ENCODE measurements at regions not wholly inside any gene's neighbourhood (a gene's known extent, or its start where the extent isn't known, plus 50 kb on each side); places are given as distances from the start of the nearest gene placed in this dataset.
"Not testable (repeated sequence)": the region's sequence is repeated elsewhere in the genome, so short reads cannot be mapped to it uniquely, and the experiment has no call there.

DNA sequence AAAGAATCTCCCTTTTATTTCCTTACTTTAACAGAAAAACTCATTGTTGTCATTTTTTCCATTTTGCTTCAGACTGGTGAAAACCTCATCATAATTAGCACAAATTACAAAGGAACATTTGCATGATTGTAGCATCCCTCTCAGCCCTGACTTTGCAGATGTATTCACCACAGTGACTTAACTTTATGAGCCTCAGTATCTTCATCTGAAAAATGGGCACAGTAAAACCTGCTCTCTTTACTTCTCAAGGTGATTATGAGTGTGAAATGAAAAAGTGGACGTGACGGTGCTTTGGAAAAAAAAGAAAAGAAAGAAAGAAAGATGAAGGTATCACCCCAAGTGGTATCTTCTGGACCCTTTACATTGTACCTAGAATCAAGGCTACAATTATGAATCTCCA lies 193.4 kb upstream of the TOX3 start:
- intact Hi-C loops (cut with micrococcal nuclease): no loop called here

DNA sequence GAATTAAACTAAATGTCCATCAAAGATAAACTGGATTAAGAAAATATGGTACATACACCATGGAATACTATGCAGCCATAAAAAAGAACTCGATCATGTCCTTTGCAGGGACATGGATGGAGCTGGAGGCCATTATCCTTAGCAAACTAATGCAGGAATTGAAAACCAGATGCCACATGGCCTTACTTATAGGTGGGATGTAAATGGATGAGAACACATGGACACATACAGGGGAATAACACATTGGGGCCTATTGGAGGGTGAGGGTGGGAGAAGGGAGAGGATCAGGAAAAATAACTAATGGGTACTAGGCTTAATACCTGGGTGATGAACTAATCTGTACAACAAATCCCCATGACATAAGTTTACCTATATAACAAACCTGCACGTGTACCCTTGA lies 192.0 kb upstream of the TOX3 start:
- intact Hi-C loops (cut with micrococcal nuclease): not testable (repeated sequence)

DNA sequence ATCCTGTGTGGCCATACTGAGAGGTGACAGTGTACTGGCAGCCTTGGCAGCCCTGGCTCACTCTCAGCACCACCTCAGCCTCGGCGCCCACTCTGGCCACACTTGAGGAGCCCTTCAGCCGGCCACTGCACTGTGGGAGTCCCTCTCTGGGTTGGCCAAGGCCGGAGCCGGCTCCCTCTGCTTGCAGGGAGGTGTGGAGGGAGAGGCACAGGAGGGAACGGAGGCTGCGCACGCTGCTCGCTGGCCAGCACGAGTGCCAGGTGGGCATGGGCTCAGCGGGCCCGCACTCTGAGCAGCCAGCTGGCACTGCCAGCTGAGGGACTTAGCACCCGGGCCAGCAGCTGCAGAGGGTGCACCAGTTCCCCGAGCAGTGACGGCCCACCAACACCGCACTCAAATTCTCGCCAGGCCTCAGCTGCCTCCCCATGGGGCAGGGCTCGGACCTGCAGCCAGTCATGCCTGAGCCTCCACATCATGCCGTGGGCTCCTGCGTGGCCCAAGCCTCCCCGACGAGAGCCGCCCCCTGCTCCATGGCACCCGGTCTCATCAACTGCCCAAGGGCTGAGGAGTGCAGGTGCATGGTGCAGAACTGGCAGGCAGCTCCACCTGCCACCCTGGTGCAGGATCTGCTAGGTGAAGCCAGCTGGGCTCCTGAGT lies 184.4 kb upstream of the TOX3 start:
- intact Hi-C loops (cut with micrococcal nuclease): no loop called here

DNA sequence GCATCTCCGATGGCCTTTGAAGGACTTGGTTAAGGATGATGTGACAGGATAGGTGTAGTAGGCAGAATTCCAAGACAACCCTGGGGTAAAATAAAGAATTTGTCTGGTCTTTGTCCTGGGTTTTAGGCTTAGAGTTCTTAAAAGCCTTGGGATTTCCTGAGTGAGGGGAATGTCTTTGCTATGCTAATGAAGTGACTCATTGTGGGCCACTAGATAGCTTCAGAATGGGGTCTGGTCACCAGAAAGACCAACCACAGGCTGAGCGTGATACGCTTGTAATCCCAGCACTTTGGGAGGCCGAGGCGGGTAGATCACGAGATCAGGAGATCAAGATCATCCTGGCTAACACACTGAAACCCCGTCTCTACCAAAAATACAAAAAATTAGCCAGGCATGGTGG lies 182.8 kb upstream of the TOX3 start:
- intact Hi-C loops (cut with micrococcal nuclease): no loop called here

DNA sequence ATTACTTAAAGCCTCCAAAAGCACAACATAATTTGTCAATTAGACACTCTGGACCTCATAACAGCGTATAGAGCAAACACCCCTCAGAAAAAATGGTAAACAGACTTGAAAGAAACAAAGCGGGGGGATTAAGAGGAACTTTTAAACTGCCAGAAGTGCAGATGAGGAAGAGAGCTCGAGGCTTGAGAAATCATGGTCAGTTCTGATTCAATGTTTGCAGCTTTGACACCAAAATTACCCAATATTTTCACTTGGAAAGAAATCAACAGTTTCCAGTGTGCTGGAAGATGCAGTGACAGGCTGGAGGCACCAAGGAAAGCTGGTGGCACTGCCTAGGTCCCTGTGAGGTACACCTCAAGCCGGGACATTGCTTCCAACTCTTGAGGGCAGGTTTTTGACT lies 180.9 kb upstream of the TOX3 start:
- intact Hi-C loops (cut with micrococcal nuclease): no loop called here

DNA sequence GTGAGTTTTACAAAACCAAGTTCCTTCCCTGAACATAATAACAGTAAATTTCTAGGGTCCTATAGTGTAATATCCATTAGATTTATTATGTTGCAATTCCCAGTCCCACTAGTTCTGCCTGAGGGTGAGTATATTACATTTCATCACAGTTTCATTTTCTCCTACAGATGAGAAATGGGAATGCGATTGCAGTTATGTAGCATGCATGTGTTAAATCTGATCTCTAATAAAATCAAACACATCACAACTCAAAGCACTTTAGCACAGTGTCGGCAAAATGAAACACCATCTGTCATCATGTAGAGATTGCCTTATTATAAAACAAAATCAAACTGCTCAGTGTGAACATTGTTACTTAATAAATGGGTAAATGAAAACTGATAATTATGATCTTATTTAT lies 180.5 kb upstream of the TOX3 start:
- intact Hi-C loops (cut with micrococcal nuclease): no loop called here

DNA sequence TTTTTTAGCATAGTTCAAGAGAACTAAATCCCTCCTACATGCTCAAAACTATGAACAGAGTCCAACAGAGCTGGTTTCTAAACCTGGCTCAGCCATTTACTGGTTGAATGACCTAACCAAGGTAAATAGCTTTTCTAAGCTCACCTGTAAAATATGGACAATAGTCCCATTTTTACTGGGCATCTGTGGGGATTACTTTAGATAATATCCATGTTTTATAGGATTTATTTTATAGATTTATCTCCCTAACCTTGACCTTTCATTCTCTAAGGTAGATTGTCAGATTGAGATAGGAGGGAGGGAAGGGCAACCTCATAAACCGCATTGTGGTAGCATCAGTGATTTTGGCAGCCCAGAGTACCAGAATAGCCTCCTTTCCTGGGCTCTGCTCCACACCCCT lies 178.5 kb upstream of the TOX3 start:
- intact Hi-C loops (cut with micrococcal nuclease): no loop called here

DNA sequence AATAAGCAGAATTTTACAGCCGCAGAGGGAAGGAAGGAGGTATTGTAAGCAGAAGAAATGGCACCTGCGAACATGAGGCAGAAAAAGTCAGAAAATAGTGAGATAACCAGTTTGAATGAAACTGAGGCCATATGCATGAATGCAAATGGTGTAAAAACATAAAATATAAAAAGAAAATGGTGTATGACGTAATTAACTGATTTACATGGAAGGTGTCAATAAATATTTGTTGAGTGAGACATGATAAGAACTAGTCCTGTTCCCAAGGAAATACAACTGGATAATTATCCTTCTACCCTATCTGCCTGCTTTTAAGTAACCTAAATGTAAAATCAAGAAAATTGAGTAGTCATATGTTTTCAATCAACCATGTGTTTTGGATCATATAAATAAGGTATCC lies 178.1 kb upstream of the TOX3 start:
- intact Hi-C loops (cut with micrococcal nuclease): no loop called here

DNA sequence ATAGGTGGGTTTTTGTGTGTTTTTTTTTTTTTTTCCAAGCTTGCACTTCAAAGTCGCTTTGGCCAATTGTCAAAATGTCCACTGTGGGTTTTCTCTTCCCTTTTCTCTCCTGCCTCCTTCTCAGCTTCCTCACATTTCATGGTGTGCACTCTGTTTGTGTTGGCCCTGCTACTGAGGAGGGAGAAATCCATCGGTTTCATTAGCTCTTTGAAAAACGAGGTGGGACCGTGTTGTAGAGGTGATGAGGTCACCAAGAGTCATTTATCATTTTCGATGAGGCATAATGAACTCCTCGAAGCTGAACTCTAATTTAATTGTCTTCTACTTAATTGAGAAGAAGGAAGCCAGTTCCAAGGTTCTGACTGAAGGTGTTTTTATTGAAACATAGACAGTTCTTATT lies 174.4 kb upstream of the TOX3 start:
- intact Hi-C loops (cut with micrococcal nuclease): no loop called here

DNA sequence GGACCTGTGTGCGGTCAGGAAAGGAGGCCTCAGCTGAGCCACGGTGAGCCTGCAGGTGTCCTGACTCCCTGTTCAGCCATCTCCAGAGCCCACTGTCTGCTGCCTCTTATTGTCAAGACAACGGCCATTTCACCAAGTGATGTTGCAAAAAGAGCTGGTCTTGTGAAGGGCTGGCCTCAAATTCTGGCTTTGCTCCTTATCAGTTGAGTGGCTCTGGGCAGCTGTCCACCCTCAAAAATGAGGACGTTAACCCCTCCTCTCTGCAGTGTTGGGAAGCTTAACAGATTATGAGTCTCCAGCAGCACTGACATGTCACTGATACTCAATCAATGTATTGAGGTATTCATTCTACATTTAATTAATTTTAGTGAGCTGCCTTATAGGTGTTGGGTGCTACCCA lies 171.1 kb upstream of the TOX3 start:
- intact Hi-C loops (cut with micrococcal nuclease): no loop called here

DNA sequence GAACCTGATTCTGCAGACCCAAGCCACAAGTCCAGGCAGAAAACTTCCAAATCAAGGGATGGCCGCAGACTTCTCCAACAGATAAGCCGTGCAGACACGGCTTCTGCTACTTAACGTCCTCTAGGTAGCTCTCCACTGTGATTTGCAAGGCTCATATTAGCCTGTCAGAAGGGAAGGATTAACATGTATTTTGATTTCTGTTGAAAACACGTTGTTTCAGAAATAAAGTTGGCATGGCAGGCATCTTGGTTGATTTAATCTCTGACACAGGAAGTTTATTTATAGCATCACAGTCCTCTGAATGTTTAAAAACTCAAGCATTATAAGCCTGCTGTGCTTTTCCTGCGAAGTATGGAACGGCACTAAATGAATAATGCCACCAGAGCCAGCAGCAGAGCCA lies 166.8 kb upstream of the TOX3 start:
- intact Hi-C loops (cut with micrococcal nuclease): no loop called here

DNA sequence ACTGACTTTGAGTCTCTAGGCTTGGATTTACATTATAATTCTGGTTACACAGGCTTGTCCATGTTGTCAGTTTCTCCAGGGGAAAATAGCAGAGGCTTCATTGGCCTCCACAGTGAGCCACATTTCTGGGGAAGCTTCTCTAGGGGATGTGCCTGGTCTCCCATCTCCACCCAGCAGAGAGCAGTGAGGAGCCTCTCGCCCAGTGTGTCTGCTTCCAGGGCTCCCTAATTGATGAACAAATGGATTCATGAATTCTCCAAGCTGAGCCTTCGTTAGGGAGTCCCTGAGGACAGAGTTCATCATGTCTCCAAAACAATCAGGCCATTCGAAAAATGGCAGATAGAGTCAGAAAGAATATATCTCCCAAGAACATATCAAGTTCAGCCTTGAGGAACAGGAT lies 162.4 kb upstream of the TOX3 start:
- intact Hi-C loops (cut with micrococcal nuclease): no loop called here

DNA sequence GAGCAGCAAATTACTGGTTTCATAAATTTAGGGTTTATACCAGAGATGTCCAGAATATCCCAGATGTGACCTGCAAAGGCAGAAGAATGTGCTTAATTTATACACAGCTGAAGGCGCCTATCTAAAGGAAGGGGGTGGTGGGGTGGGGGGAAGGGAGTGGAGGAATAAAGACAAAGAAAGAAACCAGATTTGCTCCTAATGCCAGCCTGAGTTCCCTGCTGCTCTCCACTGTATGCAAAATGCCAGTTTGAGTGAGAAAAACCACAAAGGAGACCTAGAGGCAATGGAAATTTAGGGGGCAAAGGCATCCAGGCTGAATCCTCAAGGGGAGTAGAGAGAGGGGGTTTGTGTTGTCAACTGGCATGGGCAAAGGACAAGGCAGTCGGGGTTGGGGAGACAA lies 161.5 kb upstream of the TOX3 start:
- intact Hi-C loops (cut with micrococcal nuclease): no loop called here

DNA sequence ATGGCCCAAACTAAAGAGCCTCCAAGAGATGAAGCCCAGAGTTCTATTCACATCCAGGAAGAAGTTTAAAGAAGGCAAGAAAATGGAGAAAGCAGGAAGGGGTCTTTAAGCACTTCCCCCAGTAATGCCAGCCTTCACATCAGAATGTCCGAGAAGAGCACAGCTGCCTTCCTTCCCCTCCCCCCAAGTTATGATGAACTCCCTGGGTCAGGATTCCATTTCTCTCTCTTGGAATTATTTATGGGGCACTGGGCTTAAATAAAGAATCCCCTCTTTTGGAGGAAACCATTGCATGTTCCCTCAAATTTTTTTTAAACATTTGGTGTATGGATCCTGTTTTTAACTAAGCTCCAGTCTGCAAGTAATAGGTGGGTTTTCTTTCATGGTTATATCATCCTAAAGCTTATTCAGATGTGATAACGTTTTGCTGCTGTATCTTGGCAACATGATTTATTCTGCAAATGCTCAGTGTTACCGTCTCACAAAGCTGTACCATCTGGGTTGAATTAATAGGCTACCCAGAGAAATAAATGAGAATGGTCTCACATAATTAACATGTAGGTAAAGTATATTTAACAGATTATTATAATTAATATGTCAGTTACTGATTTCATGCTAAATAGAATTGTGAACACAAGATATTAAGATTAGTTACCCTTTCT lies 160.9 kb upstream of the TOX3 start:
- intact Hi-C loops (cut with micrococcal nuclease): no loop called here

DNA sequence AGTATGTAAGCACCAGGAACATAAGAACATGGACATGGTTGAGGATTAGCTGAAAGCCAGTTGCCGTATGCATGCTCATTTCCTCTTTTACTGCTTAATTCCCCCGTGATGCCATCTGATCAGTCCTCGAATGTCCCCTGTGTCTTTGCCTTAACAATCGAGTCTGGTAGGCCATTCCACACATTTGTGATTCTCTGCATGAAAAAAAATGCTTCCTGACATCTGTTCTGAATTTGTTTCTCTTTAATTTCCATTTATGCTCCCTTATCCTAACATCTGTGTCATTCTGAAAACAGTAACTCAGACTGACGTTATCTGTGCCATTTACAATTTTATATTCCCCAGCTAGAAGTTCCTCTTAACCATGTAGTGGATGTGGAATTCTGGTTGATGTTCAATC lies 158.2 kb upstream of the TOX3 start:
- intact Hi-C loops (cut with micrococcal nuclease): no loop called here

DNA sequence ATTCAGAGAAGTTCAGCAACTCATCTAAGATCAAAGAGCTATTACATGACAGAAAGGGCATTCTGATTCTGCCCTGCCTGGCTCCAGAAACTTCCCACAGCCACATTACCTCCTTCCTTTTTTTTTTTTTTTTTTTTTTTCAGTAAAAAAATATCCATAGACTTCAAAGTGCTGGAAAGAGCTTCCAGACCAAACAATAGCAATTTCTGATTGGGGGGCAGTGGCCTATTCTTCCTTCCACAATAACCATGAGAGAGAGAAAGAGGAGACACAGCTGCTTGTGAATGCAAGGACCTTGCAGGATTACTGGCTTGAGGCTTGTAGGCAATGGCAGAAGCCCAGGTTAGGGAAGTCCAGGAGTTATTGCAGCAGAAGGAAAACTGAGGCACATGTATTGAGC lies 151.0 kb upstream of the TOX3 start:
- intact Hi-C loops (cut with micrococcal nuclease): no loop called here

DNA sequence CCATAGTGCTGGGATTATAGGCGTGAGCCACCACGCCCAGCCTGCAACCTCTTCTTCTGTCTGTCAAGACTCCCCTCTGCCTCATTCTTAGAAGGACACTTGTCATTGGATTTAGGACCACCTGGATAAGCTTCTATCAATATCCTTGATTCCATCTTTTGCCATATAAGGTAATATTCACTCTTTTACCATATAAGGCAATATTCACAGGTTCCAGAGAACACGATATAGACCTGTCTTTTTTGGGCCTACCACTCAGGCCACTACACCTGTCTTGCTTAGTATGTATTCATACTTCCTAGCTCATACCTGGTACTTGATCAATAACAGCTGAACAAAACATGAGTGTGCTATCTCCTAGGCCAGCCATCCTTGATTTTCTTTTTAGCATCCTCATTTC lies 149.2 kb upstream of the TOX3 start:
- intact Hi-C loops (cut with micrococcal nuclease): no loop called here

DNA sequence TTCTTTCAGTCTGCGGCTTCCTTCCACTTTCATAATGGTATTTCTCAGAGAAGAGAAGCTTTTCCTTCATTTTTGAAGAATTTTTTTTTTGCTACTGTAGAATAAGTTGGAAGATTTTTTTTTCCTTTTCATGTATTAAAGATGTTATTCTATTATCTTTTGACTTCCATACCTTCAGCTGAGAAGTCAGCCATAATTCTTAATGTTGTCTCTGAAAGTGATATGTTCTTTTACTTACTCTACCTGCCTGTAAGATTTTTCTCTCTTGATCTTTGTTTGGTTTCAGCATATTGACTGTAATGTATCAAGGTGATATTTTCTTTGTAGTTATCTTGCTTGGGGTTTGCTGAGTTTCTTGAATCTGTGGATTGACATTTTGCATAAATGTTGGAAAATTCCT lies 143.5 kb upstream of the TOX3 start:
- intact Hi-C loops (cut with micrococcal nuclease): no loop called here

DNA sequence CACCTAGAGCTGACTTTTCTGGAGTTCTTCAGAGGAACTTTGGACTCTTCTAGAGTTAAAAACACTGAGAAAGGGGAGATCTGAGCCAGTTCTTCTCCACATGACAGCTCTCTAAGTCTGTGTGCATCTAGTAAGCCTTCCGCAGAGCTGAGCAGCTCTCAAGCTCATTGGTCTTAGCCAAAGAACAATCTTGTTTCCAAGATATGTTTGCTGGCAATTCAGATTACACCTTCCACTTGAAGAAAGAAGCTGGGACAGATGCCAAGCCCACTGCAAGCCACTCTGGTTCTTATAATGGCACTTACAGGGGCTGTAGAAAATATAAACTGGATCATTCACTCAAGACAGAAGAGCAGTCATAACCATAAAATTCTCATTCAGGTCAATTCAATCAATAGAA lies 134.1 kb upstream of the TOX3 start:
- intact Hi-C loops (cut with micrococcal nuclease): no loop called here

DNA sequence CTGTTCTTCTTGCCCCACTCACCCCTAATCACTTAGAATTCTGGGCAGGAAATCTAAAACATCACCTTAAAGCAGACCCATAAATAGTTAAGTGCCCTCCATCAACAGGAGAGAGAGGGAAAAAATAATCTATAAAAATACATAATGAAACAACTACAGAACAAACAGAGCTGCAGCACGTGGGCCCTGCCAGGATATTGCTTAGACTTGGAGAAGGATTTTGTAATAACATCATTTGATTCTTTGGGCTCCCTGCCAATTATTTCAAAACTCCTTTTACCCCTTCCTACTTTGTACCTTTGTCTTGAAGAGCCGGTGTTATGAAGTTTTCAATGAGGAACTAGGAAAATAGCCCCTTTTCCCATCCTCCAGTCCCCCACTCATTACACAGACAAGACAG lies 130.6 kb upstream of the TOX3 start:
- intact Hi-C loops (cut with micrococcal nuclease): no loop called here

DNA sequence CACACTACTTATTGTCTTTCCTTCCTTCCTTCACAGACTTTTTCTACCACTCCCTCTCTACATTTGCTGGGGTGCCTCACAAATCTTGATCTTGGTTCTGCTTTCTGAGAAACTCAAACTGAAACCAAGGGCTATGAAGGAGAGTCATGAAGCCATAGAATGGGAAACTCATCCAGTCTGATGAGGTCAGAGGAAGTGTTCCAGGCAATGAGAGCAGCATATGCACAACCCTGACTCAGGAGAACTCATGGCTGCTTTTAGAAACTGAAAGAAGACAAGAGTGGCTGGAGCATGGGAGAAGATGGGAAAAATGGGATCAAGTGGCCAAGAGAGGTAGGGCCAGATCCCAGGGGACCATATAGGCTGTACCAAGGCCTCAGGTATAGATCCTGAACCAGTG lies 130.0 kb upstream of the TOX3 start:
- intact Hi-C loops (cut with micrococcal nuclease): no loop called here

DNA sequence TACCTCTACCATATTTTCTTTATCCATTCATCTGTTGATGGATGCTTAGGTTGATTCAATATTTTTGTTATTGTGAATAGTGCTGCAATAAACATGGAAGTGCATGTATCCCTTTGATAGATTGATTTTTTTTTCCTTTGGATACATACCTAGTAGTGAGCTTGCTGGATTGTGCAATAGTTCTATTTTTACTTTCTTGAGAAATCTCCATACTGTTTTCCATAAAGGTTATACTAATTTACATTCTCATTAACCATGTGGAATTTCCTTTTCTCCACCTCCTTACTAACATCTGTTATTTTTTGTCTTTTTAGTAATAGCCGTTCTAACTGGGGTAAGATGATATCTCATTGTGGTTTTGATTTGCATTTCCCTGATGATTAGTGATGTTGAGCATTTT lies 124.6 kb upstream of the TOX3 start:
- intact Hi-C loops (cut with micrococcal nuclease): no loop called here

DNA sequence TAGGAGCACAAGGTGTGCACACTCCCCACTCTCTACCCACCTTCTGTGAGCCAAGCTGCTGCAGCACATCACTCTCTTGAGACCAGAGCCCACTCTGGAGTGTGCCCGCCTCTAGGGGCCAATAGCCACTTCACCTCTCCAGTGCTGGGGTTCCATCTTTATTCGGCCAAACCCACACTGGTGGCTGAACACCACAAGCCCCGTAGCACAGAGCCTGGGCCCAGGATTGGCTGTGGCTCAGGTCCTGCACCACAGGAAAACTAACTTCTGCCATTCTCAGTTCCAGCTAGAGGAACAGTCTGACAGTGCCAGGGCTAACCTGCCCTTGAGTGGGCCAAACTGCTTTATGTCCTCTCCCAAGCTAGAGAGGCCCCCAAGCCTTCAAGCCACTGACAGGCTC lies 111.0 kb upstream of the TOX3 start:
- intact Hi-C loops (cut with micrococcal nuclease): no loop called here

DNA sequence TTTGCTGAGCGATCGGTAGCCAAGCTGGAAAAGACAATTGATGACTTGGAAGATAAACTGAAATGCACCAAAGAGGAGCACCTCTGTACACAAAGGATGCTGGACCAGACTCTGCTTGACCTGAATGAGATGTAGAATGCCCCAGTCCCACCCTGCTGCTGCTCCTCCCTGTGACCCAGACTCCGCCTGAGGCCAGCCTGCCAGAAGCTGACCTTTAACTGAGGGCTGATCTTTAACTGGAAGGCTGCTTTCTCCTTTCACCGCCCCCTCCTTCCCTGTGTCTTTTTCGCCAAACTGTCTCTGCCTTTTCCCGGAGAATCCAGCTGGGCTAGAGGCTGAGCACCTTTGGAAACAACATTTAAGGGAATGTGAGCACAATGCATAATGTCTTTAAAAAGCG lies 109.0 kb upstream of the TOX3 start:
- intact Hi-C loops (cut with micrococcal nuclease): not testable (repeated sequence)
